Skin of body (tissue), 1 donor: ENCODE measurements at regions not wholly inside any gene's neighbourhood (a gene's known extent, or its start where the extent isn't known, plus 50 kb on each side); places are given as distances from the start of the nearest gene placed in this dataset.

ENCODE experiments used
- DNase-seq: peaks from one replicate; lab custom pipeline; 2025; lab: John Stamatoyannopoulos, UW

DNA sequence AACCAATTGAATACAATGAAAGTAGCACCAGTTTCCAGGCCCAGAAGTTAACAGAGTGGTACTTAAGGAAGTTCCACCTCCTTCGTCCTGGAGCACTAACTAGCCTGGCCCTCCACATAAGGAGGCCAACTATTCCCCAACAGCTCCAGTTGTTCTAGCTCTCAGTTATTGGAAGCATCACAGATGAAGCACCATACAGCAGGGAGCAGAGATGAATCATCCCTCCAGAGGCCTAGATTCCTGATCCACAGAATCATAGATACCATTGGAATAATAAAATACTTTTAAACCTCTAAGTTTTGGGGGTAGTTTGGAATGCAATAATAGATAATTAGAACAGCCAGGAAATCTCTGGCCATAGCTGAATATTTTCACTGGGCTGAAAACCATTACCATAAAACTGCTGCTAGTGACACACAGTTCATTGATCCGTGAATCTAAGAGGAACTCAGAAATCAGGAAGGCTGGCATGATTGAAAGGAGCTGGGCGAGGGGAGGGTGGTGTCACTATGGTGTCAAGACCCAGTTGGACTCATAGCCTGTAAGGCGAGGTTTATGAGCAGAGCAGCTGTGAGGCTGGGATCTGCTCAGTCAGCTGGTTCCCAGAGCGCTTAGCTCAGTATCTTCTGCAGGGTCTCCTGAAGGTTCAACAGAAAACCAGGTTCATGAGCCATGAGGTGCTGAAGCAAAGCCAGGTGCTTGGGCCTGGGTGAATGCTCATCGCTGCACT, 371.4 kb upstream of the TMTC1 start:
- no peak for DNase-seq

DNA sequence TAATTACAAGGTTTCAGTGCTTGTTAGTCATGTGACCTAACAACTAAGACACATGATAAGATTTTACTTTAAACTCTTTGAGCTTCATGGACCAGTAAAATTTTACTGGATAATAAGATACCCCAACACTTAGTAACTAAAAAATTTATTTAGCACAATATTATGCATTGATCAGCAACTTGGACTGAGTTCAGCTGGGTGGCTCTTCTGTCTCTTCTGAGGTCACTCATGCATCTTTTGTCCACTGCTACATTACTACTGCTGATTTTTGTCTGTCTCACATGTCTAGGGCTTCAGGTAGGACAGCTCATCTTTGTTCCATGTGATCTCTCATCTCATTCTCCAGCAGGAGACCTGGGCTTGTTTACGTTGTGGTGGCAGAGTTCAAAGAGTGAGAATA, 370.2 kb upstream of the TMTC1 start:
- DNase-seq: no peak

GRCh38 chr12:30152705-30153104, 369.0 kb upstream of the TMTC1 start:
- DNase-seq: no peak

- no peak for DNase-seq
Measured at GRCh38 chr12:30151831-30152230, 368.1 kb upstream of the TMTC1 start.

DNA sequence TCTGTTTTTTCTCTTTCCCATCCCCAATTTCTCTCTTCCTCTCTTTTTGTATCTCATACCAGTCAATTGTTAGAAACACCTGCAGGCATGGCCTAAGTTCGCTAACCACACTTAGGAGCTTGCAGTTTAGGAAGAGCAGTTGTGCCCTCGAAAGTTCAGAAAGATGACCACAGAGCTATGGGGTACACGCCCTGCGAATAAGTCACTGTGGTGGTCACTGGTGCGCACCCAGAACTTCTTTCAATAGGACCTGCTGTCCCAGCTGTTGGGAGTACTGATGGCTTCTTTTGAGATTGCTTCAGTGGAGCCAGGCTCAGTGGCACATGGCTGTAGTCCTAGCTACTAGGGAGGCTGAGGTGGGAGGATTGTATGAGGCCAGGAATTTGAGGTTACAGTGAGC, 362.8 kb upstream of the TMTC1 start:
- no peak for DNase-seq

DNA sequence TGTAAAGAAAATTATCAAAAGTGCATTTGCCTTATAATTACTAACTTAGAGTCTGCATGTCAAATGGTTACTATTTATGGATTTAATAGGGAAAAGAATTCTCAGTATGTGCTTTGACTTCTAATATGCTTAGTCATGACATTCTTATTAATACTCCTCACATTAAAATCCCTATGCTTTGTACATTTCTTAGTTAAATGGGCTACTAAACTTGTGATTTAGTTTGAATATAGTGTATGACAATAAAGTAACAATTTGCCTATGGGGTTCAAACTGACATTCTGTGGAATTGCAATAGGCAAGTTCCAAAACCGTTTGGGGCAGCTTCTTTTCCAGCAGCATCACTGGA, 361.9 kb upstream of the TMTC1 start:
- DNase-seq: no peak

GRCh38 chr12:30144777-30145683, 361.3 kb upstream of the TMTC1 start:
- no peak for DNase-seq

DNA sequence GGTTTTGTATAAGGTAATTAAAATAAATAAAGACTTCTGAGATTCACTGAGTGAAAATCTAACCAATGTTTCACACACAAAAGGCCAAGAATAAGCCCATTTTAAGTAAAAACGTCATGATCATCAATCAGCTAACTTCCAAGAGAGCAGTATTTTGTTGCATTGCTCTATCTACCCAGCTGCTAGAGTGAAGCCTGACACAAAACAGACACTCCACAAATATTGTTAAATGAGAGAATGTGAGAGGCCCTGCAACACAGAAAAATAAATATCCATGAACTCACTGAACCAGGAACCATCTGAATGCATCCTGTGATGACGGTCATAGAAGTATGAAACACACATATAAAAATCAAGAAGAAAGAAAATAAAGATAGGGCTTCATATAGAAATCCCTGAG, 358.6 kb upstream of the TMTC1 start:
- DNase-seq: no peak

DNA sequence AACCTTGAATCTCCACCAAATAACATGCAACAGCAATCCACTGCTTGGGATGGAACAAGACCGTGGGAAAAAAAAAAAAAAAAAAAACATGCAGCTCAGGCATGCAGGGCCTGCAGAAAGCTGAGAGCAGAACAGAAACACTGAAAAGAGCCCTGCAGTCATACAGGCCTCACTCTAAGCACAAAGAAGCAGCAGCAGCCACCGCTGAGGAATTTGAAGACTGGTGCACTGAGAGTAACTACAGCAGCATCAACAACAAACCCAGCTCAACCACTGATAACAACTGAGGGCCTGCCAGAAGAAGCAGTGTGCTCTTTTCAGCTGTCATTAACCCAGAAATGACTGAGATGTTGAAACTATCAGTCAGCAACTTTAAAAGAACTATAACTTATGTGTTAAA, 354.7 kb upstream of the TMTC1 start:
- DNase-seq: no peak

GRCh38 chr12:30136696-30137095, 353.0 kb upstream of the TMTC1 start:
- peak; percentile 82 for DNase-seq

DNA sequence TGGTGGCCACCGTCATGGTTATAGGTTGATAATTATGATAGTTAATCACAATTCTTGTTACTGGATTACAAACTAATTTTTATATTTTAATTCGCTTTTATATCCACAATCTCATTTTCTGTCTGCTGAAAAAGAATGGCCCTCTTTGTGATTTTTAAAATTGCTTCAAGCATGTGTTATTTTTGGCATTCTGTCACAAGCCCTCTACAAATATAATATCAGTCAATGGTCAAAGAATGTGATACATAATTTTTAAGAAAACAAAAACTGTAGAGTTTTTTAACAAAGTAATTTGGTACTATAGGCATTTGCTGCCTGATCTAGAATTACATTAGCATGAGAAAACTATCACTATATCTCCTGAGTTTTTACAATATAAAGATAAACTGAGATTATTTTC, 352.0 kb upstream of the TMTC1 start:
- no peak for DNase-seq

- DNase-seq: no peak
Measured at GRCh38 chr12:30134229-30134628, 350.5 kb upstream of the TMTC1 start.

DNA sequence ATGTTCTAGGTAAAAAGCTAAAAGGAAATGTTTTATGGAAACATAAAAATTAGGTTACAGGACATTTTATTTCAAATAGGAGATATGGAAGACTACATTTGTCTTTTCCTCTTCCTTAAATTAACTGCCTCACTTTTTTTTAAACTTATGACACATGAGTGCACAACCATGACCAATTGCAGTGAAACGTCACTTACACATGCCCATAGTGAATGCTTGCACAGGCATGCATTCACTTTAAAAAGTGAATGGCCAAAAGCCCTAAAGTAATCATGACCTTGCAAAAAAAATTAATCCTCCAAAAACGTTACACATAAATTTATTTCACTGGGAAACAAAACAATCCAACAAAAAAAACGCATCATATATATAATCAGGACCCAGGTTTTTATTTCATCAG, 343.2 kb upstream of the TMTC1 start:
- DNase-seq: no peak

DNA sequence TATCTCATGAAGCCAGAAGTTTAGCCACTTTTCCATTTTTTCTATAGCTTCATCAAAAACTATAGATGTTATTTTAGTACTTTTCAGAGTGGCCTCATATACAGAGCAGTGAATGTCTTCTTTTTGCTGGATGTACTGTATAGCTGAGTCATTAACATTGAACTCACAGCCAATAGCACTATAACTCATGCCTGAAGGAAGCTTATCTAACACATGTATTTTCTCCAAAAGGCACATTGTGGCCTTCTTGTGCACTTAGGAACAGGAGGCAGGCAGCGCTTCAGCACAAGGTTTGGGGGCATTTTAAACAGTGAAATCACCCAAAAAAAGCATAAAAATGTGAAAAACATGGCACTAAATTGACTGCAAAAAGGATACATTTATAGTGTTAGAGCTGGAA, 336.8 kb upstream of the TMTC1 start:
- DNase-seq: no peak

DNA sequence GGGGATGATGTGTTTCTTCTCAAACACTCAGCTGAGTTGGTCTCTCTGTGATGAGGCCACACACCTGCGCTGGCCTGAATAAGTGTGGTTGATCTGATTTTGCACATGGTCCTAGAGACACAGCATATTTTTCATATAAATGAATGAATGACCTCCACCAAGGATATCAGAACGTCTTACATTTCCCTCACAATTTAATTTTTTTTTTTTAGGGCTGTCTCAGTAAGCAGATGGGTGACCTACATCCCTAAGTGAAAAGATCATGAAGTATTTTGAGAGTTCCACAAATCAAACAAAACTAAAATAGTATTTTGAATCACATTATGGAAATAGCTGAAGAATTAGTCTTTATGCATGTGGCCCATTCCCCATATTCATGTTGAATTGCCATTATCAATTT, 333.7 kb upstream of the TMTC1 start:
- no peak for DNase-seq

- DNase-seq: no peak
Measured at GRCh38 chr12:30111719-30112118, 328.0 kb upstream of the TMTC1 start.

DNA sequence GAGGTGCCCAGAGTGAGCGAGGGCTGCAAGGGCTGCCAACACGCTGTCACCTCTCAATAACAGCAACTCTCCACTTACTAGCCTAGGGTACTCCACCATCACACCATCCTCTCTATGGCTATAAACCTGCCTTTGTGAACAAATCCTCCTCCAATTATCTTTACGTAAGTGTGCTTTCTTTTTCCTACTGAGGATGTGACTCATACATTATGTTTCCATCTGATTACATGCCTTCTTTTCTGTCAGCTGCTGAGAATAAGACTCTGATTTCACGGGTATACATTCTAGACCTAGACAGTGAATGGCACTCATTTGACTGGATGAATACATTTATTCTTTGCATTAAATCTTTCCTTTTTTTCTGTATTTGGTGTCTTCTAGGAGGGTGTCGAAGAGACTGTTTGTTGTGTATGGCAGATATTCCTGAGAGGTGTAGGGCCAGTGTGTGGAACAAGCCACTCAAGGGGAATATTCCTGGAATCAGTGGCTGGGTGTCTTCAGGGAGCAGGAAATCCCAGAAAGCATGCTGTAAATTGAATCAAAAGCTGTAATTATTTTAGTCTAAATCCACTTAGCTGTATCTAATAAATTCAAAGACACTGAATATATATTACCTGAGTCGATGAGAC, 327.3 kb upstream of the TMTC1 start:
- DNase-seq: no peak

- no peak for DNase-seq
Measured at GRCh38 chr12:30110498-30110897, 326.8 kb upstream of the TMTC1 start.

GRCh38 chr12:30108666-30109065, 324.9 kb upstream of the TMTC1 start:
- no peak for DNase-seq

DNA sequence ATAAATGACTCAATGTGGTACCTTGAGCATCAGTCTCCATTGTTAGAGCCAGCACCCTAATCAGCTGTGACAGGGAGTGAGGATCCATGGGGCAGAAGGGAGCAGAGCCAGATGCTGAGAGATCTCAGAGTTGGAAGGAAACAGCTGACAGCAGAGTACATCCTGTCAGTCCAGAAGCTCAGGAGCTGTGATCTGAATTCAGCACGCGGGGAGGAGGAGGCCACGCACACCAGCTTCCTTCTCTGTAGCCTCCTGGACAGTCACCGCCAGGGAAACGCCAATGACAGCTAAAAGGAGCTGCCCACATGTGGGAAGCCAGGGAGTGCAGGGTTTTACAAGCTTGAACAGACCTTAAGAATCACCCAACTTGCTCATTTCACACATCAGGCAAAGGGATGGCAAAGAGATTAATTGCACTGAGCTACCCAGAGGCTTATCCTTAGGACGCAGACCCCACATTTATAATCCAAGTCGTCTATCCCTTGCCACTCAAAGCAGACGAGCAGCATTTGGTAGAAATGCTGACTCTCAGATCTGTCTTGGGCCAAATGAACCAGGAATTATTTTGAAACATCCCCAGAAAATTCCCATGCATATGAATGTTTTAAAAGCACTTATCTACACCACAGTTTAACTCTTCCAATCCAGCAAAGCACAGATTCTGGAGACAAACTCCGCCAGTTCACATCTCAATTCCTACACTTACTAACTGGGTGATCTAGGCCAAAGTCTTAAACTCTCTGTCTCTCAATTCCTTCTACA, 322.6 kb upstream of the TMTC1 start:
- DNase-seq: no peak

DNA sequence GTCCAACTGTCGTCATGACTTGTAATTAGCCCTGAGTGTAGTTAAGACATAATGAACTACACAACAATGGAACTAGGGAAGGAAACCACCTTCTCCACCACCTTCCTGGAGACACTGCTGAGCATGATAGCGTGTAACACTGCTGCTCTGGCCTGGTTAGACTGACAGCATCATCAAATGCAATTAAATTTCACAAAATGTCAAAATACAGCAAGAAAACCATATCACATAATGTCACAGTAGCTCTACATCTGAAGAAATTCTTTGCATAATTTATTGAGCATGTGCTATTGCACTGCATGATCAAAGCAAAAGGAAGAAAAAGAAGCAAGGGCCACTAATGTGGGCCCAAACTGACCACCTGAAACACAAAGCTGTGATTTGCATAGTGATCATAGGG, 321.8 kb upstream of the TMTC1 start:
- no peak for DNase-seq

DNA sequence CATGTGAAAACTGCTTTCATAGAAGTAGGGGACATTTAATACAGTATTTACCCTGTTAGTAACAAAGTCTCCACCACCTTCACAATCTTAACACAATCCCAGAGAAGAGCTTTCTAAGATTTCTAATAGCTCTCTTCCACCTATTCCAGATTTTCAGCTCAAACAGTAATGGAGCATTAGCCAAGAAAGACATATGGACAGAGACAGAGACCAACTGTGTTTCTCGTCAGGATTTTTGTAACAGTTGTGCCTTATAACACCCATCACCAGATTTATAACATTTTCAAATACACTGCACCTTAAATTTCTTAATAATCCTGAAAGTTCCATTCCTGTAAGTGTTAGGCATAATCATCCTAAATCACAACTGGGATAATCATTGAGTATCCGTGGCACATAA, 321.2 kb upstream of the TMTC1 start:
- no peak for DNase-seq
